ENCODE measurements at regions not wholly inside any gene's neighbourhood (a gene's known extent, or its start where the extent isn't known, plus 50 kb on each side); places are given as distances from the start of the nearest gene placed in this dataset.

DNA sequence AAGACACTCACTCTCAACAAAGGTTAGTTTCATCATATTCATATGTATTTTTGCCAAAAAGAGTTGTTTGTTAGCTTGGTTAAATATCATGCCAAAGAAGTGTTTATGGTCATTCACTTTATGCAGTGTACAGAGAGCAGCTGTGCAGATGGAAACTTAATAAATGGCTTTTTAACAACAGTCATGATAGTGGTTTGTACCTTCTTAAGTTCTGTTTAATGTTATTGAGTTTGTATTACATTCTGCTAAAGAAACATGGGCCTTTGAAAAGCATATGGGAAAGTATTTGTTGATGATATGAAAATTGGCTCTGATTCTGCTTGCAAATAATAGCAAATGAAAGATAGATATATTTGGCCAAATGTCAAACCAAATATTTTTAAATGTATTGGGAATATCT lies 607.3 kb downstream of the NCAM2 start:
- Histone ChIP-seq H3K4me3 (no peak overlapping the region), H3K9ac (ENCODE audit: control insufficient read depth, insufficient read depth, low read length) (no peak overlapping the region), H3K27me3 (replicated peaks in 1 of 2; ENCODE audit: control insufficient read depth in 2 of 2, insufficient read depth in 2 of 2, low read length in 1 of 2) (no peaks in the 10 kb centered on the region), H3K27ac (ENCODE audit: control insufficient read depth, insufficient read depth) (no peak overlapping the region), H3K79me2 (ENCODE audit: control insufficient read depth, insufficient read depth, low read length) (no peaks in the 10 kb centered on the region), H4K20me1 (ENCODE audit: control insufficient read depth, insufficient read depth) (no peaks in the 10 kb centered on the region), H2AFZ (ENCODE audit: control insufficient read depth, low read depth, low read length) (no peak overlapping the region), H3K36me3 (ENCODE audit: control insufficient read depth in 2 of 2, insufficient read depth in 2 of 2, low read length in 1 of 2) (no peaks in the 10 kb centered on the region), H3K9me3 (replicated peaks; ENCODE audit: control insufficient read depth, insufficient read depth, low read length) (no peaks in the 10 kb centered on the region), H3K4me2 (ENCODE audit: control insufficient read depth, insufficient read depth) (no peak overlapping the region), H3K4me1 (ENCODE audit: control insufficient read depth, insufficient read depth, low read length) (no peaks in the 10 kb centered on the region)
- RAD21 ChIA-PET (ENCODE audit: unreplicated experiment): no interaction called here
- POLR2A ChIA-PET: no interaction called here
- no TSS peak for BruUV-seq (replicated peaks)
- SMC1A ChIA-PET (ENCODE audit: uncharacterized antibody, unreplicated experiment): interaction anchor here (1.0 kb wide), 1 partner anchor 19 kb away, joined by 3 read pairs; no protein-coding TSS in a partner anchor
- in situ Hi-C loops (cut with MboI) (no loop called here), intact Hi-C loops (cut with micrococcal nuclease; ENCODE audit: unreplicated experiment) (no loop called here)
- DNase-seq (ENCODE audit: low read depth, low spot score): no peak
- CTCF ChIA-PET: no interaction called here
- FAIRE-seq: no peak
- ATAC-seq: no peak
- TF ChIP-seq TAF1 (IDR thresholded peaks at IDR 0.05; ENCODE audit: borderline replicate concordance, low read depth, low read length) (no peak), CBFB (IDR thresholded peaks at IDR 0.05; ENCODE audit: low read depth) (no peak), BHLHE40 (IDR thresholded peaks at IDR 0.05; ENCODE audit: borderline replicate concordance in 1 of 2, low read depth in 2 of 2, low read length in 1 of 2) (no peak), SMAD1 (IDR thresholded peaks at IDR 0.05; ENCODE audit: low read depth, partially characterized antibody) (no peak), TBL1XR1 (IDR thresholded peaks at IDR 0.05; ENCODE audit: low read depth, low read length) (no peak), ATF7 (IDR thresholded peaks at IDR 0.05; ENCODE audit: low read depth) (no peak), ZNF274 (IDR thresholded peaks at IDR 0.05; ENCODE audit: insufficient read depth, insufficient read length) (no peak), CHD1 (IDR thresholded peaks at IDR 0.05; ENCODE audit: low read depth, low read length) (no peak), ZNF592 (IDR thresholded peaks at IDR 0.05) (no peak)
- TF ChIP-seq, protein P1, sequence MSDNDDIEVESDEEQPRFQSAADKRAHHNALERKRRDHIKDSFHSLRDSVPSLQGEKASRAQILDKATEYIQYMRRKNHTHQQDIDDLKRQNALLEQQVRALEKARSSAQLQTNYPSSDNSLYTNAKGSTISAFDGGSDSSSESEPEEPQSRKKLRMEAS (IDR thresholded peaks at IDR 0.05; ENCODE audit: low read depth, low read length): no peak
- TF ChIP-seq, protein P2, sequence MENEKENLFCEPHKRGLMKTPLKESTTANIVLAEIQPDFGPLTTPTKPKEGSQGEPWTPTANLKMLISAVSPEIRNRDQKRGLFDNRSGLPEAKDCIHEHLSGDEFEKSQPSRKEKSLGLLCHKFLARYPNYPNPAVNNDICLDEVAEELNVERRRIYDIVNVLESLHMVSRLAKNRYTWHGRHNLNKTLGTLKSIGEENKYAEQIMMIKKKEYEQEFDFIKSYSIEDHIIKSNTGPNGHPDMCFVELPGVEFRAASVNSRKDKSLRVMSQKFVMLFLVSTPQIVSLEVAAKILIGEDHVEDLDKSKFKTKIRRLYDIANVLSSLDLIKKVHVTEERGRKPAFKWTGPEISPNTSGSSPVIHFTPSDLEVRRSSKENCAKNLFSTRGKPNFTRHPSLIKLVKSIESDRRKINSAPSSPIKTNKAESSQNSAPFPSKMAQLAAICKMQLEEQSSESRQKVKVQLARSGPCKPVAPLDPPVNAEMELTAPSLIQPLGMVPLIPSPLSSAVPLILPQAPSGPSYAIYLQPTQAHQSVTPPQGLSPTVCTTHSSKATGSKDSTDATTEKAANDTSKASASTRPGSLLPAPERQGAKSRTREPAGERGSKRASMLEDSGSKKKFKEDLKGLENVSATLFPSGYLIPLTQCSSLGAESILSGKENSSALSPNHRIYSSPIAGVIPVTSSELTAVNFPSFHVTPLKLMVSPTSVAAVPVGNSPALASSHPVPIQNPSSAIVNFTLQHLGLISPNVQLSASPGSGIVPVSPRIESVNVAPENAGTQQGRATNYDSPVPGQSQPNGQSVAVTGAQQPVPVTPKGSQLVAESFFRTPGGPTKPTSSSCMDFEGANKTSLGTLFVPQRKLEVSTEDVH (IDR thresholded peaks at IDR 0.05; ENCODE audit: low read depth, partially characterized antibody): no peak
- TF ChIP-seq, protein P3, sequence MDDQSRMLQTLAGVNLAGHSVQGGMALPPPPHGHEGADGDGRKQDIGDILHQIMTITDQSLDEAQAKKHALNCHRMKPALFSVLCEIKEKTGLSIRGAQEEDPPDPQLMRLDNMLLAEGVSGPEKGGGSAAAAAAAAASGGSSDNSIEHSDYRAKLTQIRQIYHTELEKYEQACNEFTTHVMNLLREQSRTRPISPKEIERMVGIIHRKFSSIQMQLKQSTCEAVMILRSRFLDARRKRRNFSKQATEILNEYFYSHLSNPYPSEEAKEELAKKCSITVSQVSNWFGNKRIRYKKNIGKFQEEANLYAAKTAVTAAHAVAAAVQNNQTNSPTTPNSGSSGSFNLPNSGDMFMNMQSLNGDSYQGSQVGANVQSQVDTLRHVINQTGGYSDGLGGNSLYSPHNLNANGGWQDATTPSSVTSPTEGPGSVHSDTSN (IDR thresholded peaks at IDR 0.05; ENCODE audit: insufficient replicate concordance, low read depth, low read length): no peak
- TF ChIP-seq, protein P4, sequence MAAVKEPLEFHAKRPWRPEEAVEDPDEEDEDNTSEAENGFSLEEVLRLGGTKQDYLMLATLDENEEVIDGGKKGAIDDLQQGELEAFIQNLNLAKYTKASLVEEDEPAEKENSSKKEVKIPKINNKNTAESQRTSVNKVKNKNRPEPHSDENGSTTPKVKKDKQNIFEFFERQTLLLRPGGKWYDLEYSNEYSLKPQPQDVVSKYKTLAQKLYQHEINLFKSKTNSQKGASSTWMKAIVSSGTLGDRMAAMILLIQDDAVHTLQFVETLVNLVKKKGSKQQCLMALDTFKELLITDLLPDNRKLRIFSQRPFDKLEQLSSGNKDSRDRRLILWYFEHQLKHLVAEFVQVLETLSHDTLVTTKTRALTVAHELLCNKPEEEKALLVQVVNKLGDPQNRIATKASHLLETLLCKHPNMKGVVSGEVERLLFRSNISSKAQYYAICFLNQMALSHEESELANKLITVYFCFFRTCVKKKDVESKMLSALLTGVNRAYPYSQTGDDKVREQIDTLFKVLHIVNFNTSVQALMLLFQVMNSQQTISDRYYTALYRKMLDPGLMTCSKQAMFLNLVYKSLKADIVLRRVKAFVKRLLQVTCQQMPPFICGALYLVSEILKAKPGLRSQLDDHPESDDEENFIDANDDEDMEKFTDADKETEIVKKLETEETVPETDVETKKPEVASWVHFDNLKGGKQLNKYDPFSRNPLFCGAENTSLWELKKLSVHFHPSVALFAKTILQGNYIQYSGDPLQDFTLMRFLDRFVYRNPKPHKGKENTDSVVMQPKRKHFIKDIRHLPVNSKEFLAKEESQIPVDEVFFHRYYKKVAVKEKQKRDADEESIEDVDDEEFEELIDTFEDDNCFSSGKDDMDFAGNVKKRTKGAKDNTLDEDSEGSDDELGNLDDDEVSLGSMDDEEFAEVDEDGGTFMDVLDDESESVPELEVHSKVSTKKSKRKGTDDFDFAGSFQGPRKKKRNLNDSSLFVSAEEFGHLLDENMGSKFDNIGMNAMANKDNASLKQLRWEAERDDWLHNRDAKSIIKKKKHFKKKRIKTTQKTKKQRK (IDR thresholded peaks at IDR 0.05; ENCODE audit: low read depth, low read length): no peak
